ENCODE measurements at regions not wholly inside any gene's neighbourhood (a gene's known extent, or its start where the extent isn't known, plus 50 kb on each side); places are given as distances from the start of the nearest gene placed in this dataset.
A peak's percentile ranks its signal among the peaks of the same experiment; 100 is the strongest.

DNA sequence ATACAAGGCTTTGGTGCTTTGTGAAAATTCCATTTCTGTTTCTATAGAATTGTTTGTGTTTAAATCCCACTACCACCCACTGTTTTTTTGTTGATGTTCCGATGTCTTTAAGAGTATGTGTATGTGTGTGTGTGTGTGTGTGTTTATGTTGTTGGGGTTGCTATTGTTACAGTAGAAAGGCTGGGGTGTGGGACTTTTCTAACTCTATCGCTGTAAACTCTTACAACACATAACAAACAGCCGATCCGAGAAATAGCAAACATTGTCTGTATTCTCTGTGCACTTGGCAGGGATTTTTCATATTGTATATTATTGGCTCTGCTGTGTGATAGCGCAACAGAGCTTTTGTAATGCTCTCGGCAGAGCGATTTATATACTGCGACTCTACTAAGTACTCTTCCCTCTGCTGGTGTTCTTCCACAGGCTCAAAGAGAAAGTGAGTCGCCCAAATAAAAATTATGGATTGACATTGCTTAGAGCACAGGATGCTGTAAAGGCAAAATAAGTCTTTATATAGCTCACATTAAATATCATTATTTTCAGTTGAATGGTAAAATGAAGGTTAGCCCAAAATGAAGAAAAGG is 492.2 kb upstream of the ARRDC3 start:
- H3K4me1 ChIP-seq (ENCODE audit: control insufficient read depth, extremely low read depth, insufficient read depth, low read length), result no peaks in the 10 kb centered on the region
- H3K36me3 ChIP-seq (ENCODE audit: control insufficient read depth, insufficient read depth, low read length), result no peaks in the 10 kb centered on the region
- H3K27ac ChIP-seq (ENCODE audit: insufficient read depth, low read length), result no peak overlapping the region
- H3K79me2 ChIP-seq (ENCODE audit: control insufficient read depth, insufficient read depth, low read length), result no peaks in the 10 kb centered on the region
- H3K4me2 ChIP-seq (ENCODE audit: extremely low read depth, insufficient read depth, low read length), result peak overlapping the region; percentile 17
- H3K27me3 ChIP-seq (ENCODE audit: control insufficient read depth, insufficient read depth, low read length), result no peaks in the 10 kb centered on the region
- no peaks in the 10 kb centered on the region for H4K20me1 ChIP-seq (ENCODE audit: control insufficient read depth, extremely low read depth, insufficient read depth, low read length)
- no peak overlapping the region for H3K9ac ChIP-seq (ENCODE audit: insufficient read depth, low read length)
- no peak for TF ChIP-seq EZH2 (IDR thresholded peaks at IDR 0.05; ENCODE audit: low read length, missing control alignments)
- TF ChIP-seq, protein P1, sequence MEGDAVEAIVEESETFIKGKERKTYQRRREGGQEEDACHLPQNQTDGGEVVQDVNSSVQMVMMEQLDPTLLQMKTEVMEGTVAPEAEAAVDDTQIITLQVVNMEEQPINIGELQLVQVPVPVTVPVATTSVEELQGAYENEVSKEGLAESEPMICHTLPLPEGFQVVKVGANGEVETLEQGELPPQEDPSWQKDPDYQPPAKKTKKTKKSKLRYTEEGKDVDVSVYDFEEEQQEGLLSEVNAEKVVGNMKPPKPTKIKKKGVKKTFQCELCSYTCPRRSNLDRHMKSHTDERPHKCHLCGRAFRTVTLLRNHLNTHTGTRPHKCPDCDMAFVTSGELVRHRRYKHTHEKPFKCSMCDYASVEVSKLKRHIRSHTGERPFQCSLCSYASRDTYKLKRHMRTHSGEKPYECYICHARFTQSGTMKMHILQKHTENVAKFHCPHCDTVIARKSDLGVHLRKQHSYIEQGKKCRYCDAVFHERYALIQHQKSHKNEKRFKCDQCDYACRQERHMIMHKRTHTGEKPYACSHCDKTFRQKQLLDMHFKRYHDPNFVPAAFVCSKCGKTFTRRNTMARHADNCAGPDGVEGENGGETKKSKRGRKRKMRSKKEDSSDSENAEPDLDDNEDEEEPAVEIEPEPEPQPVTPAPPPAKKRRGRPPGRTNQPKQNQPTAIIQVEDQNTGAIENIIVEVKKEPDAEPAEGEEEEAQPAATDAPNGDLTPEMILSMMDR (conservative IDR thresholded peaks at IDR 0.05 in 1 of 2, IDR thresholded peaks at IDR 0.05 in 1 of 2; ENCODE audit: low read depth in 1 of 2, low read length in 2 of 2), result peak in 1 of 2 donors; percentile 33
- H2AFZ ChIP-seq (ENCODE audit: low read length), result peak overlapping the region; percentile 1
- peak overlapping the region in 2 of 4 experiments; percentile 20 to 53 for H3K4me3 ChIP-seq (replicated peaks in 1 of 4; ENCODE audit: control extremely low read depth in 1 of 4, insufficient read depth in 1 of 4, low read depth in 3 of 4, low read length in 4 of 4)
- DNase-seq (ENCODE audit: low read depth in 2 of 2), result peak in 1 of 2 donors; percentile 72
- no peaks in the 10 kb centered on the region for H3K9me3 ChIP-seq (ENCODE audit: control insufficient read depth, insufficient read depth, low read depth, low read length)

DNA sequence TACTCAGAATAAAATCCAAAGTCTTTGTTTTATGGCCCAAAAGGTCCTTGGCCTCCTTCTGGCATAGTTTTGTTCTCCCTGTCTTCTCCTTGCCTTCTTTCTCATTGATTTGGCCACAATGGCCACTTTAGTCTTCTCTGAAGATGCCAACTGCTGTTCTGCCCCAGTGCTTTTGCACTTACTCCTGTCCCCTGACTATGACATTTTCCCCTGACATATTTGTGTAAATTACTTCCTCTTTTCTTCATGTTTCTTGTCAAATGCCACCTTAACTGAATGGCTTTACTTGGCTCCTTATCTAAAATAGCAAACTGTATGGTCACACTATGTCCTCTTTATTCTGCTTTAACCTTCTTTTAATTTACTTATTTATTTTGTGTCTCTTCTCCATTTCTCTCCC is 484.7 kb upstream of the ARRDC3 start:
- Histone ChIP-seq H2AFZ (ENCODE audit: low read length) (no peak overlapping the region), H3K36me3 (ENCODE audit: control insufficient read depth, insufficient read depth, low read length) (no peaks in the 10 kb centered on the region), H3K9ac (ENCODE audit: insufficient read depth, low read length) (no peak overlapping the region), H3K79me2 (ENCODE audit: control insufficient read depth, insufficient read depth, low read length) (no peaks in the 10 kb centered on the region), H4K20me1 (ENCODE audit: control insufficient read depth, extremely low read depth, insufficient read depth, low read length) (no peaks in the 10 kb centered on the region), H3K4me3 (replicated peaks in 1 of 4; ENCODE audit: control extremely low read depth in 1 of 4, insufficient read depth in 1 of 4, low read depth in 3 of 4, low read length in 4 of 4) (no peak overlapping the region), H3K4me2 (ENCODE audit: extremely low read depth, insufficient read depth, low read length) (no peak overlapping the region), H3K27me3 (ENCODE audit: control insufficient read depth, insufficient read depth, low read length) (no peaks in the 10 kb centered on the region), H3K9me3 (ENCODE audit: control insufficient read depth, insufficient read depth, low read depth, low read length) (no peaks in the 10 kb centered on the region), H3K4me1 (ENCODE audit: control insufficient read depth, extremely low read depth, insufficient read depth, low read length) (no peaks in the 10 kb centered on the region), H3K27ac (ENCODE audit: insufficient read depth, low read length) (no peak overlapping the region)
- DNase-seq (ENCODE audit: low read depth in 2 of 2), result no peak
- TF ChIP-seq, protein P1 (conservative IDR thresholded peaks at IDR 0.05 in 1 of 2, IDR thresholded peaks at IDR 0.05 in 1 of 2; ENCODE audit: low read depth in 1 of 2, low read length in 2 of 2), result no peak
- no peak for TF ChIP-seq EZH2 (IDR thresholded peaks at IDR 0.05; ENCODE audit: low read length, missing control alignments)

DNA sequence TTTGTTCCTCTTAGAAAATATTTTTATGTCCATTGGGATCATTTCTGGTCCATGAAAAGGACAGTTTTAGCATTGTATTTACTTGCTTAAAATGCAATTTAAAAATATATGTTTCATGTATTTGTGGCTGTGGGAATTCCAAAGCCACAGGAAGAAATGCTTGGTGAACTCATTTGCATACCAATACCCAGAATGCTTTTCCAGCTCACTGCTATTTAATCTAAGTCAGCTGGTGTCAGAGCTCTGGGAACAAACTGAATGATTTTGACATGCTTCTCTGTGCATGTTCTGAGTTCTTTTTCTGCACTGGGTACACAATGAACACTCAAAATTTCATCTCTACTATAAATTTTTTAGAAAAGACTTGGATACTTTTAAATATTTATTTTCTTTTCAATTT is 482.8 kb upstream of the ARRDC3 start:
- no peak overlapping the region for H2AFZ ChIP-seq (ENCODE audit: low read length)
- no peak overlapping the region for H3K9ac ChIP-seq (ENCODE audit: insufficient read depth, low read length)
- no peaks in the 10 kb centered on the region for H3K9me3 ChIP-seq (ENCODE audit: control insufficient read depth, insufficient read depth, low read depth, low read length)
- no peak overlapping the region for H3K4me3 ChIP-seq (replicated peaks in 1 of 4; ENCODE audit: control extremely low read depth in 1 of 4, insufficient read depth in 1 of 4, low read depth in 3 of 4, low read length in 4 of 4)
- no peak overlapping the region for H3K27ac ChIP-seq (ENCODE audit: insufficient read depth, low read length)
- no peak overlapping the region for H3K4me2 ChIP-seq (ENCODE audit: extremely low read depth, insufficient read depth, low read length)
- H3K27me3 ChIP-seq (ENCODE audit: control insufficient read depth, insufficient read depth, low read length), result no peaks in the 10 kb centered on the region
- no peaks in the 10 kb centered on the region for H3K36me3 ChIP-seq (ENCODE audit: control insufficient read depth, insufficient read depth, low read length)
- no peaks in the 10 kb centered on the region for H3K4me1 ChIP-seq (ENCODE audit: control insufficient read depth, extremely low read depth, insufficient read depth, low read length)
- H4K20me1 ChIP-seq (ENCODE audit: control insufficient read depth, extremely low read depth, insufficient read depth, low read length), result no peaks in the 10 kb centered on the region
- H3K79me2 ChIP-seq (ENCODE audit: control insufficient read depth, insufficient read depth, low read length), result no peaks in the 10 kb centered on the region
- peak in 1 of 2 donors; percentile 19 for DNase-seq (ENCODE audit: low read depth in 2 of 2)
- no peak for TF ChIP-seq EZH2 (IDR thresholded peaks at IDR 0.05; ENCODE audit: low read length, missing control alignments)
- TF ChIP-seq, protein P1 (conservative IDR thresholded peaks at IDR 0.05 in 1 of 2, IDR thresholded peaks at IDR 0.05 in 1 of 2; ENCODE audit: low read depth in 1 of 2, low read length in 2 of 2), result no peak

All from fibroblast of lung (primary cell).